Fibroblast of villous mesenchyme (primary cell): ENCODE measurements at regions not wholly inside any gene's neighbourhood (a gene's known extent, or its start where the extent isn't known, plus 50 kb on each side); places are given as distances from the start of the nearest gene placed in this dataset.
"Not testable (repeated sequence)": the region's sequence is repeated elsewhere in the genome, so short reads cannot be mapped to it uniquely, and the experiment has no call there.

Experiments
- DNase-seq: peaks from one replicate; pipeline ENCODE4 v3.0.0-alpha.2; 2010; ENCODE audit warnings: low read depth
- H3K4me3 ChIP-seq: 2 replicates; pipeline ENCODE4 v1.5.1; 2011; ENCODE audit warnings: low read depth, mild to moderate bottlenecking, low read length
- TF ChIP-seq, protein P1 (sequence below): IDR thresholded peaks from 2 replicates; pipeline ENCODE4 v1.5.1; 2012; ENCODE audit warnings: low read depth, mild to moderate bottlenecking, low read length; ENCODE audit not compliant: insufficient read depth

- no peak for DNase-seq
- H3K4me3 ChIP-seq = no peak overlapping the region
- TF ChIP-seq, protein P1, sequence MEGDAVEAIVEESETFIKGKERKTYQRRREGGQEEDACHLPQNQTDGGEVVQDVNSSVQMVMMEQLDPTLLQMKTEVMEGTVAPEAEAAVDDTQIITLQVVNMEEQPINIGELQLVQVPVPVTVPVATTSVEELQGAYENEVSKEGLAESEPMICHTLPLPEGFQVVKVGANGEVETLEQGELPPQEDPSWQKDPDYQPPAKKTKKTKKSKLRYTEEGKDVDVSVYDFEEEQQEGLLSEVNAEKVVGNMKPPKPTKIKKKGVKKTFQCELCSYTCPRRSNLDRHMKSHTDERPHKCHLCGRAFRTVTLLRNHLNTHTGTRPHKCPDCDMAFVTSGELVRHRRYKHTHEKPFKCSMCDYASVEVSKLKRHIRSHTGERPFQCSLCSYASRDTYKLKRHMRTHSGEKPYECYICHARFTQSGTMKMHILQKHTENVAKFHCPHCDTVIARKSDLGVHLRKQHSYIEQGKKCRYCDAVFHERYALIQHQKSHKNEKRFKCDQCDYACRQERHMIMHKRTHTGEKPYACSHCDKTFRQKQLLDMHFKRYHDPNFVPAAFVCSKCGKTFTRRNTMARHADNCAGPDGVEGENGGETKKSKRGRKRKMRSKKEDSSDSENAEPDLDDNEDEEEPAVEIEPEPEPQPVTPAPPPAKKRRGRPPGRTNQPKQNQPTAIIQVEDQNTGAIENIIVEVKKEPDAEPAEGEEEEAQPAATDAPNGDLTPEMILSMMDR = no peak
Measured at GRCh38 chr9:65411336-65411735, 126.3 kb upstream of the FOXD4L5 start.

GRCh38 chr9:65410926-65411325 lies 125.9 kb upstream of the FOXD4L5 start:
- no peak overlapping the region for H3K4me3 ChIP-seq
- TF ChIP-seq, protein P1 = no peak
- no peak for DNase-seq

- H3K4me3 ChIP-seq = no peak overlapping the region
- TF ChIP-seq, protein P1 = no peak
- no peak for DNase-seq
Measured at GRCh38 chr9:65409471-65409980, 124.5 kb upstream of the FOXD4L5 start.

GRCh38 chr9:65408806-65409205 lies 123.8 kb upstream of the FOXD4L5 start:
- not testable (repeated sequence) for H3K4me3 ChIP-seq, DNase-seq

- not testable (repeated sequence) for H3K4me3 ChIP-seq, DNase-seq
Measured at GRCh38 chr9:65406625-65407024, 121.6 kb upstream of the FOXD4L5 start.

DNA sequence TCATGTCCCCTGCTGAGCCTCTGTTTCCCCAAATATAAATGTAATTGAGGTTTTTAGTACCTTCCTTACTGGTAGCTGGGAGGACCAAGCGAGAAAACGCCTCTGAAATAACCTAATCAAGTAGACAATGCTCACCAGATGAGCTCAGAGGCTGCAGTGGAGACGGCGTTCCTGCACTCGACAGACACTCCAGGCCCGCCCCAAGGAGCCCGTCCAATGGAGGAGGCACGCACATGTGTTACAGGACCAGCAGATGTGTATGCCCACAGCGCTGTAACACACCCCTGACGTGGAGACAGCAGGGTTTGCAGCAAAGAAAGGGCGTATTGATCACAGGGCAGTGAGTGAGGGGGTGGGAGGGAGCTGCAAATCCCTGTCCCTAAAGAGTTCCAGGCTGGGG lies 120.8 kb upstream of the FOXD4L5 start:
- not testable (repeated sequence) for H3K4me3 ChIP-seq, DNase-seq

- TF ChIP-seq, protein P1 = no peak
- no peak for DNase-seq
- no peak overlapping the region for H3K4me3 ChIP-seq
Measured at GRCh38 chr9:65405253-65405652, 120.2 kb upstream of the FOXD4L5 start.

DNA sequence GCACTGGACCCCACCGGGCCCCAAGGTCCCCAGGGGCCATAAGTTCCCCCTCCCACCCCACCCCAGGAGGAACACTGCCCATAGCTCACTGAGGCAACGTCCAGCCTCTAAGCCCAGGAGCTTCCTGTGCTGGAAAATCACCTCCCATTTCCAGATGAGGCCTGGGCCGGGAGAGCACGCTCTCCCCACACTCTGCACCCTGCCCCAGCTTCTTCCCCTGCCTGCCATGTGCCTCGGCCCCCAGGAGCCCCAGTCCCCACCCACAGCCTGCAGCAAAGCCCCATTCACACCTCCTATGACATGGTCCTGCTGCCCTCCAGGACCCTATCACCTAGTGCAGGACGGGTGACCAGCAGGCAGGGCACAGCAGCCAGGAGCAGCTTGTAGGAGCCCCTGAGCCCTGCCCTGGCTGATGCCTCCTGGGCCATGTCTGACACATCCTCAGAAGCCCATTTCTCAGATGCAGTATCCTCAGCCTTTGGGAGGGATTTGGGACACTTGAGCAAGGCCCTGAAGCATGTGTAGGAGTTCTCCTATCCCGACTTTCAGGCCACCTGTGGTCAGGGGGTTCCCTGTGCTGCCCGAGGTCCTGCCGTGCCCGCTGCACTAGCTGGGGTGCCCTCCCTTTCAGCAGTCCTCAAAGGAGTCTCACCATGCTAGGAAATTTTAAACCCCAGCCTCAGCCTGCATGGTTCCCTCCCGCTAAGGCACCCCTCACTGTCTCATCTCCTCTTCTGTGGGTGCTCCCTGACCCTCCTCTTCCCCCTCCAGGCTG lies 119.4 kb upstream of the FOXD4L5 start:
- H3K4me3 ChIP-seq = no peak overlapping the region
- TF ChIP-seq, protein P1 = no peak
- DNase-seq = no peak
